Smooth muscle cell (in vitro differentiated cells): ENCODE measurements at regions not wholly inside any gene's neighbourhood (a gene's known extent, or its start where the extent isn't known, plus 50 kb on each side); places are given as distances from the start of the nearest gene placed in this dataset.
A peak's percentile ranks its signal among the peaks of the same experiment; 100 is the strongest.
"Not testable (repeated sequence)": the region's sequence is repeated elsewhere in the genome, so short reads cannot be mapped to it uniquely, and the experiment has no call there.

Experiments
- DNase-seq: peaks from one replicate; lab custom pipeline; 2025; ENCODE audit not compliant: unreplicated experiment; lab: John Stamatoyannopoulos, UW
- H2AFZ ChIP-seq: fragments of 200-600 bp; sonication (generic); 2 replicates; pipeline ENCODE4 v1.6.0; 2016; ENCODE audit warnings: antibody characterized with exemption, low read depth, mild to moderate bottlenecking
- H3F3A ChIP-seq: fragments of 200-600 bp; sonication (generic); 2 replicates; pipeline ENCODE4 v1.6.0; 2017; ENCODE audit warnings: antibody characterized with exemption, low read depth
- H3K27ac ChIP-seq: fragments of 200-600 bp; sonication (generic); 2 replicates; pipeline ENCODE4 v1.5.1; 2016; ENCODE audit warnings: low read depth, mild to moderate bottlenecking
- H3K27me3 ChIP-seq: fragments of 200-600 bp; sonication (generic); 2 replicates; pipeline ENCODE4 v1.6.1; 2016; ENCODE audit warnings: low read depth, mild to moderate bottlenecking
- H3K36me3 ChIP-seq: fragments of 200-600 bp; sonication (generic); 2 replicates; pipeline ENCODE4 v1.5.1; 2016; ENCODE audit warnings: low read depth
- H3K4me1 ChIP-seq: fragments of 200-600 bp; sonication (generic); 2 replicates; pipeline ENCODE4 v1.5.1; 2016; ENCODE audit warnings: low read depth
- H3K4me2 ChIP-seq: fragments of 200-600 bp; sonication (generic); 2 replicates; pipeline ENCODE4 v1.6.0; 2016; ENCODE audit warnings: mild to moderate bottlenecking
- H3K4me3 ChIP-seq: fragments of 200-600 bp; sonication (generic); 2 replicates; pipeline ENCODE4 v1.5.1; 2016; ENCODE audit warnings: mild to moderate bottlenecking
- H3K79me2 ChIP-seq: fragments of 200-600 bp; sonication (generic); 2 replicates; pipeline ENCODE4 v1.6.0; 2016; ENCODE audit warnings: low read depth, mild to moderate bottlenecking
- H3K9ac ChIP-seq: fragments of 200-600 bp; sonication (generic); 2 replicates; pipeline ENCODE4 v1.6.0; 2016; ENCODE audit warnings: low read depth
- H3K9me3 ChIP-seq: fragments of 200-600 bp; sonication (generic); replicated peaks from 2 replicates; pipeline ENCODE4 v1.5.1; 2016; ENCODE audit warnings: low read depth
- H4K20me1 ChIP-seq: fragments of 200-600 bp; sonication (generic); 2 replicates; pipeline ENCODE4 v1.6.0; 2016; ENCODE audit warnings: low read depth
- CTCF ChIP-seq: fragments of 200-600 bp; sonication (generic); IDR thresholded peaks from 2 replicates; pipeline ENCODE4 v1.5.1; 2017; ENCODE audit warnings: borderline replicate concordance, mild to moderate bottlenecking, antibody characterized with exemption; ENCODE audit not compliant: insufficient read depth, poor library complexity, severe bottlenecking
- WGBS: methylation state at CpG from one replicate; pipeline ENCODE4 v1.1.7; 2016; ENCODE audit warnings: low lambda C conversion rate; 5-methylcytosine and 5-hydroxymethylcytosine counted together

- H3K27me3 ChIP-seq: no peaks in the 10 kb centered on the region
- no peaks in the 10 kb centered on the region for H3K36me3 ChIP-seq
These were observed 844.7 kb downstream of the DIPK2A start for GRCh38 chr3:144816323-144816722.

DNA sequence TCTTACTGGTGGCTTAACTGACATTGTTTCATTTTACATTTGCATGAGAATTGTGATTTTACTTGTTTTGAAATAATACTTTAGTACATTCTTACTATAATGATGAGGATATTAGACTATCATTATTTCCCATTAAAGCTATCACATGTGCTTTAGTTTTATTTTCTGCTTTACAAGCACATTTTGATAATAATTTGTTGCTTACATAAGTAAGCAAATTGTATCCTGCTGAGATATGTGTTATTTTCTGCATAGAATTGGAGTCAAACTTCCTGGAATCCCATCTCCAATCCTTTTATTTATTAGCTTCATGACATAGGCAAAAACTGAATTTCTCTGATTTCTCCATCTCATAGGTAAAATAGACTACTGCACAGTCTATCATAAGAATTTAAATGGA, 847.4 kb downstream of the DIPK2A start:
- no peak overlapping the region for H3K27ac ChIP-seq
- no peak for TF ChIP-seq CTCF
- DNase-seq: no peak
- H3K9me3 ChIP-seq: no peaks in the 10 kb centered on the region
- no peak overlapping the region for H3K4me3 ChIP-seq
- H3F3A ChIP-seq: no peaks in the 10 kb centered on the region
- H3K4me2 ChIP-seq: no peak overlapping the region
- no peaks in the 10 kb centered on the region for H4K20me1 ChIP-seq
- no peaks in the 10 kb centered on the region for H3K36me3 ChIP-seq
- no peaks in the 10 kb centered on the region for H3K4me1 ChIP-seq
- no peaks in the 10 kb centered on the region for H3K79me2 ChIP-seq
- no peaks in the 10 kb centered on the region for H3K27me3 ChIP-seq
- H3K9ac ChIP-seq: no peak overlapping the region
- H2AFZ ChIP-seq: no peak overlapping the region

More at GRCh38 chr3:144816323-144816722, 844.7 kb downstream of the DIPK2A start:
- Histone ChIP-seq H3F3A (no peaks in the 10 kb centered on the region), H3K4me1 (no peaks in the 10 kb centered on the region), H3K27ac (no peak overlapping the region), H4K20me1 (no peaks in the 10 kb centered on the region), H3K4me2 (no peak overlapping the region), H2AFZ (no peak overlapping the region), H3K9me3 (no peaks in the 10 kb centered on the region), H3K9ac (no peak overlapping the region), H3K79me2 (no peaks in the 10 kb centered on the region), H3K4me3 (no peak overlapping the region)
- DNase-seq: no peak
- 33% methylated on average over 2 of the region's 2 CpGs for WGBS
- no peak for TF ChIP-seq CTCF

DNA sequence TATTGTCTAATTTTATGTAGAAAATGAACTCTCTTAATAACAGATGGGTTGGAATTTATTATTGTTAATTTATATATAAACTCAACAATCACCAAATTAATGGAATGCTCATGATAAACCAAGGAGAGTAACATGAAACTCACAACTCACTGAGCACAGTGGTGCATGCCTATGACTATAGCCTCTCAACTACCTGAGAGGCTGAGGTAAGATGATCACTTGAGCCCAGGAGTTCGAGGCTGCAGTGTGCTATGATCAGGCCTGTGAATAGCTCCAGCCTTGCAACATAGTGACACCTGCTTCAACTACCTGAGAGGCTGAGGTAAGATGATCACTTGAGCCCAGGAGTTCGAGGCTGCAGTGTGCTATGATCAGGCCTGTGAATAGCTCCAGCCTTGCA, 848.6 kb downstream of the DIPK2A start:
- H3K9me3 ChIP-seq, H3K4me1 ChIP-seq, H2AFZ ChIP-seq, H3K27me3 ChIP-seq, DNase-seq, H3K79me2 ChIP-seq, H3K9ac ChIP-seq, H3K36me3 ChIP-seq, H3K4me2 ChIP-seq, H4K20me1 ChIP-seq, H3F3A ChIP-seq, H3K27ac ChIP-seq, H3K4me3 ChIP-seq: not testable (repeated sequence)
- 92% methylated on average over 2 of the region's 2 CpGs for WGBS

DNA sequence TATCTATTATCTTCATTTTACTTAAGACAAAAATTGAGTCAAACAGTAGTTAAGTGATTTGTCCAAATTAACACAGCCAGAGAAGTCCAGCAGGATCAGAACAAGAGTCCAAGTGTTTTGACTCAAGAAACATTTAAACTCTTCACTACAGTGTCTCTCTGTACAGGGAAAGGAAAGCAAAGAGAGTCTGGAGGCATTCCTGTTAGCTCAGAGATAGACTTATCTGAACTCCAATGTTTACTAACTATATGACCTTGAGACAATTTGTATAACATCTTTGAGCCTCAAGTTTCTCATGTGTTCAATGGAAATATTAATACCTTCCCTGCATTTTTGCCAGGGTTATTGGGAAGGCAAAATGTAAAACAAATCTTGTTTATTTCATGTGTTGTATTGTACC, 849.1 kb downstream of the DIPK2A start:
- Histone ChIP-seq H4K20me1 (no peaks in the 10 kb centered on the region), H3K4me3 (no peak overlapping the region), H3K4me1 (no peaks in the 10 kb centered on the region), H3K79me2 (no peaks in the 10 kb centered on the region), H3K9me3 (no peaks in the 10 kb centered on the region), H3K9ac (no peak overlapping the region), H3K27me3 (no peaks in the 10 kb centered on the region), H3K4me2 (peak overlapping the region; percentile 22), H2AFZ (no peak overlapping the region), H3K36me3 (no peaks in the 10 kb centered on the region), H3F3A (no peaks in the 10 kb centered on the region), H3K27ac (no peak overlapping the region)
- DNase-seq: no peak
- TF ChIP-seq CTCF: no peak
